ENCODE measurements at regions not wholly inside any gene's neighbourhood (a gene's known extent, or its start where the extent isn't known, plus 50 kb on each side); places are given as distances from the start of the nearest gene placed in this dataset.

GRCh38 chr1:178614286-178614685, 101.4 kb downstream of the TEX35 start:
- H3K4me3 ChIP-seq: no peak overlapping the region
- no peaks in the 10 kb centered on the region for H3K27me3 ChIP-seq (ENCODE audit: low read depth)
- H3K27ac ChIP-seq (replicated peaks): no peak overlapping the region
- TF ChIP-seq, protein P1, sequence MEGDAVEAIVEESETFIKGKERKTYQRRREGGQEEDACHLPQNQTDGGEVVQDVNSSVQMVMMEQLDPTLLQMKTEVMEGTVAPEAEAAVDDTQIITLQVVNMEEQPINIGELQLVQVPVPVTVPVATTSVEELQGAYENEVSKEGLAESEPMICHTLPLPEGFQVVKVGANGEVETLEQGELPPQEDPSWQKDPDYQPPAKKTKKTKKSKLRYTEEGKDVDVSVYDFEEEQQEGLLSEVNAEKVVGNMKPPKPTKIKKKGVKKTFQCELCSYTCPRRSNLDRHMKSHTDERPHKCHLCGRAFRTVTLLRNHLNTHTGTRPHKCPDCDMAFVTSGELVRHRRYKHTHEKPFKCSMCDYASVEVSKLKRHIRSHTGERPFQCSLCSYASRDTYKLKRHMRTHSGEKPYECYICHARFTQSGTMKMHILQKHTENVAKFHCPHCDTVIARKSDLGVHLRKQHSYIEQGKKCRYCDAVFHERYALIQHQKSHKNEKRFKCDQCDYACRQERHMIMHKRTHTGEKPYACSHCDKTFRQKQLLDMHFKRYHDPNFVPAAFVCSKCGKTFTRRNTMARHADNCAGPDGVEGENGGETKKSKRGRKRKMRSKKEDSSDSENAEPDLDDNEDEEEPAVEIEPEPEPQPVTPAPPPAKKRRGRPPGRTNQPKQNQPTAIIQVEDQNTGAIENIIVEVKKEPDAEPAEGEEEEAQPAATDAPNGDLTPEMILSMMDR (IDR thresholded peaks at IDR 0.05; ENCODE audit: borderline replicate concordance): no peak
- H3K9me3 ChIP-seq (replicated peaks): no peaks in the 10 kb centered on the region
- no peaks in the 10 kb centered on the region for H3K36me3 ChIP-seq
- no peak for DNase-seq
- intact Hi-C loops (cut with micrococcal nuclease): no loop called here
- no peaks in the 10 kb centered on the region for H3K4me1 ChIP-seq

GRCh38 chr1:178619042-178619927, 105.8 kb upstream of the RALGPS2 start:
- TF ChIP-seq, protein P1 (IDR thresholded peaks at IDR 0.05; ENCODE audit: borderline replicate concordance): no peak
- no peak overlapping the region for H3K27ac ChIP-seq (replicated peaks)
- intact Hi-C loops (cut with micrococcal nuclease): no loop called here

DNA sequence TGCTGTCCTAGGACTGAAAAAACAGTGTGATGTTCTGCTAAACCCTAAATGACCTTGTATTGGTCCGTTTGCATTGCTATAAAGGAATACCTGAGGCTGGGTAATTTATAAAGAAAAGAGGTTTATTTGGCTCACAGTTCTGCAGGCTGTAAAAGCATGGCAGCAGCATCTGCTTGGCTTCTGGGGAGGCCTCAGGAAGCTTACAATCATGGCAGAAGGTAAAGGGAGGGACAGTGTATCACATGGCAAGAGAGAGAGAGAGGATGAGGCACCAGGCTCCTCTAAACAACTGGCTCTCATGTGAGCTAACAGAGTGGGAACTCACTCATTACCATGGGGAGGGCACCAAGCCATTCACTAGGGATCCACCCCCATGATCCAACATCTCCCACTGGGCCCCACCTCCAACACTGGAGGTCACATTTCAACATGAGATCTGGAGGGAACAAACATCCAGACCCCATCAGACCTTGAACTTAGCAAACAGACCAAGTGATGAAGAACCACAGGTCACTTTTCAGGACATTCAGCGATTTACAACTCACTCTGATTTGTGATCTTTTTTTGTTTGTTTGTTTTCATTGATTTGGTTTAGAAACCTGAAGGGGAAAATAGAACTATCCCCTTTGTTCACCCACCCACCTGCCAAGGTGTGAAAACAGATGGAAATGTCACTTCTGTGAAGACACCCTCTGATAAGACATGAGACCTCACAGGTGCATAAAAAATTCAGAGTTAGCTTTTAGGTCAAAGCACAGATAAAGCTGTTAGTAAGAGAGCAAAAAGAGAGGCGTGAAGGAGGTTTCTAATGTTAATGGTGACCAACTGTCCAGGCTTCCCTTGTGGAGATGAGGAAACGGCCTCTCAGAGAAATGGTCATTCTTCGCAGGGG, 104.2 kb upstream of the RALGPS2 start:
- H3K27me3 ChIP-seq (ENCODE audit: low read depth): no peaks in the 10 kb centered on the region
- H3K27ac ChIP-seq (replicated peaks): no peak overlapping the region
- H3K36me3 ChIP-seq: no peaks in the 10 kb centered on the region
- intact Hi-C loops (cut with micrococcal nuclease): no loop called here
- no peaks in the 10 kb centered on the region for H3K4me1 ChIP-seq
- TF ChIP-seq, protein P1 (IDR thresholded peaks at IDR 0.05; ENCODE audit: borderline replicate concordance): no peak
- no peaks in the 10 kb centered on the region for H3K9me3 ChIP-seq (replicated peaks)
- DNase-seq: no peak
- no peak overlapping the region for H3K4me3 ChIP-seq

More at GRCh38 chr1:178619042-178619927, 105.8 kb upstream of the RALGPS2 start:
- Histone ChIP-seq H3K27me3 (ENCODE audit: low read depth) (no peaks in the 10 kb centered on the region), H3K4me3 (no peak overlapping the region), H3K9me3 (replicated peaks) (no peaks in the 10 kb centered on the region), H3K4me1 (no peaks in the 10 kb centered on the region), H3K36me3 (no peaks in the 10 kb centered on the region)
- no peak for DNase-seq

DNA sequence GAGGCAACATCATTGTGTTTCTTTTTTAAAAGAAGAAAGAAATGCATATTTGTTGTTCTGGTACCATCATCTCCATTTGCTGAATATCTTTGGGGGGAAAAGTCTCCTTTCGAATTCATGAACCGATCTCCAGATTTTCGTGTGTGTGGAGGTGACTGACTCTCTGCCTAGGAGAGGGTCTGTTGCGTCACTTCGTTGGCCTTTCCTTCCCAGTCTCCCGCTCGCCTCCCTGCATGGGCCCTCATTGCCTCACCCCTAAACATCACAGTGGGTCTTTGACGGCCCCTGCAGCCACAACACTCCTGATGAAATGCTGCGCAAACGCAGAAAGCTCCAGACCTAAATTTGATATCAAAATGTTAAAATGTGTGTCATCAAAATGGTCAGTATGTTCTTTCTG, 103.2 kb upstream of the RALGPS2 start:
- Histone ChIP-seq H3K27me3 (ENCODE audit: low read depth) (no peaks in the 10 kb centered on the region), H3K36me3 (no peaks in the 10 kb centered on the region), H3K9me3 (replicated peaks) (no peaks in the 10 kb centered on the region), H3K4me3 (no peak overlapping the region), H3K27ac (replicated peaks) (no peak overlapping the region), H3K4me1 (no peaks in the 10 kb centered on the region)
- intact Hi-C loops (cut with micrococcal nuclease): no loop called here
- TF ChIP-seq, protein P1 (IDR thresholded peaks at IDR 0.05; ENCODE audit: borderline replicate concordance): no peak
- DNase-seq: no peak

DNA sequence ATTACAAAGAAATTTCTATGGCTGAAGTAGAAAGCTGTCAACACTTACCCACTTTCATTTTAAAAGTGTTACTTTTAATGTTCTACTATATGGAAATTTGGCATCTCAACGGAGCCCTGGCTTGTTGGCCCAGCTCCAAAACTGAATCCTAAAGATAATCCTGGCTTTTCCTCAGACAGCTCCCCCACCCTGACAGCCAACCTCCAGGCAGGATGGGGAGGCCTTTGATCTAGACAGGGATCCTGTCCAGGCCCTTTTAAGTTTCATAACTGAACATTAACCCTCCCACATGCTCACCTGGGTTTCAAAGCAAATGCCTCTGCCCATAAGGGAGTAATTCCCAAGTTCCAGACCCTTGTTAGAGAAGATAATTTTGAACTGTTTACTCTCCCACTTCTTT, 99.3 kb upstream of the RALGPS2 start:
- H3K9me3 ChIP-seq (replicated peaks): no peaks in the 10 kb centered on the region
- H3K36me3 ChIP-seq: no peaks in the 10 kb centered on the region
- no peak for DNase-seq
- TF ChIP-seq, protein P1 (IDR thresholded peaks at IDR 0.05; ENCODE audit: borderline replicate concordance): no peak
- H3K27me3 ChIP-seq (ENCODE audit: low read depth): no peaks in the 10 kb centered on the region
- no peak overlapping the region for H3K27ac ChIP-seq (replicated peaks)
- intact Hi-C loops (cut with micrococcal nuclease): no loop called here
- peaks cover 7% of the 10 kb centered on the region for H3K4me1 ChIP-seq
- no peak overlapping the region for H3K4me3 ChIP-seq

Measured in left ventricle myocardium inferior (tissue), 1 donor.